Endodermal cell (in vitro differentiated cells): ENCODE measurements at regions not wholly inside any gene's neighbourhood (a gene's known extent, or its start where the extent isn't known, plus 50 kb on each side); places are given as distances from the start of the nearest gene placed in this dataset.

Experiments
- DNase-seq: peaks from one replicate; pipeline ENCODE4 v3.0.0-alpha.2; 2017
- H3K27ac ChIP-seq: 2 replicates; pipeline ENCODE4 v1.5.1; 2013; ENCODE audit warnings: mild to moderate bottlenecking, low read depth, low read length, moderate library complexity
- H3K27me3 ChIP-seq: 2 replicates; pipeline ENCODE4 v1.6.1; 2013; ENCODE audit warnings: mild to moderate bottlenecking, low read length, moderate library complexity; ENCODE audit not compliant: insufficient read depth, control insufficient read depth, poor library complexity, severe bottlenecking
- H3K36me3 ChIP-seq: 2 replicates; pipeline ENCODE4 v1.7.0; 2013; ENCODE audit warnings: mild to moderate bottlenecking, low read length, moderate library complexity; ENCODE audit not compliant: control insufficient read depth, insufficient read depth
- H3K4me1 ChIP-seq: one replicate; pipeline ENCODE4 v1.7.0; 2013; ENCODE audit warnings: low read length; ENCODE audit not compliant: control insufficient read depth, insufficient read depth
- H3K4me3 ChIP-seq: 2 replicates; pipeline ENCODE4 v1.5.1; 2013; ENCODE audit warnings: mild to moderate bottlenecking, low read length, moderate library complexity
- H3K9ac ChIP-seq: 2 replicates; pipeline ENCODE4 v1.6.1; 2013; ENCODE audit warnings: mild to moderate bottlenecking, low read length, moderate library complexity; ENCODE audit not compliant: poor library complexity, severe bottlenecking; ENCODE audit errors: extremely low read depth
- H3K9me3 ChIP-seq: 2 replicates; pipeline ENCODE4 v1.6.1; 2013; ENCODE audit warnings: mild to moderate bottlenecking, low read length, moderate library complexity; ENCODE audit not compliant: control insufficient read depth
- H3K27ac Mint-ChIP-seq: 2 replicates; pipeline ENCODE4 v1.8.0; 2020; ENCODE audit warnings: mixed read lengths
- H3K27me3 Mint-ChIP-seq: 2 replicates; pipeline ENCODE4 v1.8.0; 2021; ENCODE audit warnings: mild to moderate bottlenecking, mixed read lengths; ENCODE audit not compliant: insufficient read depth
- H3K36me3 Mint-ChIP-seq: 2 replicates; pipeline ENCODE4 v1.8.0; 2020; ENCODE audit warnings: low read depth, mixed read lengths
- H3K4me1 Mint-ChIP-seq: 2 replicates; pipeline ENCODE4 v1.8.0; 2020; ENCODE audit warnings: mixed read lengths
- H3K4me3 Mint-ChIP-seq: 2 replicates; pipeline ENCODE4 v1.8.0; 2020; ENCODE audit warnings: mild to moderate bottlenecking, moderate library complexity, mixed read lengths
- H3K9me3 Mint-ChIP-seq: 2 replicates; pipeline ENCODE4 v1.8.0; 2020; ENCODE audit warnings: mild to moderate bottlenecking, mixed read lengths
- WGBS, 2 experiments: methylation state at CpG; one replicate each; pipeline versions ENCODE4 v1.1.5 to v1.1.7; 2013; ENCODE audit warnings: missing lambda C conversion rate in 2 of 2, mixed read lengths in 1 of 2; ENCODE audit not compliant: insufficient coverage in 1 of 2, insufficient read length in 1 of 2; 5-methylcytosine and 5-hydroxymethylcytosine counted together
- TF ChIP-seq, protein P1 (sequence below): fragments of 200-600 bp; sonication (generic); conservative IDR thresholded peaks from 2 replicates; pipeline ENCODE4 v1.5.0; 2021; ENCODE audit warnings: antibody characterized with exemption, mild to moderate bottlenecking

DNA sequence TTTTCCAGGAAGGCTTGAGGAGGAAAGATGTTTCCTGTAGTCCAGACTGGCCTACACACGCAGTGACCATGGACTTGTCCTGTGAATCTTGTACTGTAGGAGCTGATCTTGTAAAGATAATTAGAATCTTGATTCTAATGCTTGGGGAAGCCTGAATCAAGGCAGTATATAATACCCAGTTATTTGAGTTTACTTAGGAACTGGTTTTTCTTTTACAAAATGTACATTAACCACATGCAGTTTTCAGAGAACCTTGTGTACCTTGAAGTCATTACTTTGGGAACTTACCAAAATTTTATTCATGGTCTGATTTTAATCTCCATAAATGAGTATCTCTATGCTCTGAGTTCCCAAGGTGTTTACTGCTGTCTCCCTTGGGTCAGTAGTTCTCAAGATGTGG lies 439.9 kb upstream of the AZI2 start:
- H3K4me1 Mint-ChIP-seq: peaks cover 22% of the 10 kb centered on the region
- Histone ChIP-seq H3K9ac (no peak overlapping the region), H3K4me1 (no peaks in the 10 kb centered on the region), H3K36me3 (no peaks in the 10 kb centered on the region), H3K27ac (no peak overlapping the region), H3K4me3 (no peak overlapping the region), H3K27me3 (peaks cover 88% of the 10 kb centered on the region), H3K9me3 (no peaks in the 10 kb centered on the region)
- H3K36me3 Mint-ChIP-seq: no peaks in the 10 kb centered on the region
- no peaks in the 10 kb centered on the region for H3K9me3 Mint-ChIP-seq
- H3K4me3 Mint-ChIP-seq: no peak overlapping the region
- H3K27me3 Mint-ChIP-seq: peaks cover 65% of the 10 kb centered on the region
- no peak for DNase-seq
- 97 to 100% methylated on average over 1 of the region's 1 CpG for WGBS, 2 experiments
- TF ChIP-seq, protein P1, sequence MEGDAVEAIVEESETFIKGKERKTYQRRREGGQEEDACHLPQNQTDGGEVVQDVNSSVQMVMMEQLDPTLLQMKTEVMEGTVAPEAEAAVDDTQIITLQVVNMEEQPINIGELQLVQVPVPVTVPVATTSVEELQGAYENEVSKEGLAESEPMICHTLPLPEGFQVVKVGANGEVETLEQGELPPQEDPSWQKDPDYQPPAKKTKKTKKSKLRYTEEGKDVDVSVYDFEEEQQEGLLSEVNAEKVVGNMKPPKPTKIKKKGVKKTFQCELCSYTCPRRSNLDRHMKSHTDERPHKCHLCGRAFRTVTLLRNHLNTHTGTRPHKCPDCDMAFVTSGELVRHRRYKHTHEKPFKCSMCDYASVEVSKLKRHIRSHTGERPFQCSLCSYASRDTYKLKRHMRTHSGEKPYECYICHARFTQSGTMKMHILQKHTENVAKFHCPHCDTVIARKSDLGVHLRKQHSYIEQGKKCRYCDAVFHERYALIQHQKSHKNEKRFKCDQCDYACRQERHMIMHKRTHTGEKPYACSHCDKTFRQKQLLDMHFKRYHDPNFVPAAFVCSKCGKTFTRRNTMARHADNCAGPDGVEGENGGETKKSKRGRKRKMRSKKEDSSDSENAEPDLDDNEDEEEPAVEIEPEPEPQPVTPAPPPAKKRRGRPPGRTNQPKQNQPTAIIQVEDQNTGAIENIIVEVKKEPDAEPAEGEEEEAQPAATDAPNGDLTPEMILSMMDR: no peak
- no peak overlapping the region for H3K27ac Mint-ChIP-seq

DNA sequence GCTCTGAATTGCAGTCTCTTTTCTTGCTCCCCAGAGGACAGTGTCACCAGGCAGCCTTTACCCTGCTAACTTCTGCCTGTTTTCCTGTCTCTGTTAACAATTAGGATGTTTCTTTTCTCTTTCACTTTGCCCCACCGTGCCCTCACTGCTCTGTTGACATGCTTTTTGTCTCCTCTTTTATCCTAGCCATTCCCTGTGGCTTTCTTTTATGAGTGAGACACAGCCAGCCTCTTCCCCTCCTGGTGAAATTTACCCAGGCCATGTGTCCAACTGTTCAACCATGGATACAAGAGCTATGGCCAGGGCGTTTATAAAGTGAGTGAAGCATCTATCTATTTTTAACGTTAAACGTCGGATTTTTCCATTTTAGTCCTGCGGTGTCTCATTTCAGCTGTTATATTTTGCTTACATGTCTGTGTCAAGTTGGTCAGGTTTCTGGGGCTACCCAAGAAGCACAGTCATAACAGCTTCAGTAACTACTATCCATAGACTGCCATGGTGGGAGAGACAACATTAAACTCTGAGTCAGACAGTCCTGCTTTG lies 443.2 kb upstream of the AZI2 start:
- Histone ChIP-seq H3K9ac (no peak overlapping the region), H3K36me3 (no peaks in the 10 kb centered on the region), H3K4me1 (no peaks in the 10 kb centered on the region), H3K27ac (peak overlapping the region; percentile 54), H3K9me3 (no peaks in the 10 kb centered on the region), H3K27me3 (peaks cover 86% of the 10 kb centered on the region), H3K4me3 (no peak overlapping the region)
- WGBS, 2 experiments: 65 to 73% methylated on average over 4 to 6 of the region's 6 CpGs
- peaks cover 14% of the 10 kb centered on the region for H3K4me1 Mint-ChIP-seq
- H3K27me3 Mint-ChIP-seq: peaks cover 45% of the 10 kb centered on the region
- H3K27ac Mint-ChIP-seq: no peak overlapping the region
- TF ChIP-seq, protein P1: no peak
- DNase-seq: peak; percentile 52
- H3K9me3 Mint-ChIP-seq: no peaks in the 10 kb centered on the region
- H3K4me3 Mint-ChIP-seq: no peak overlapping the region
- H3K36me3 Mint-ChIP-seq: no peaks in the 10 kb centered on the region

DNA sequence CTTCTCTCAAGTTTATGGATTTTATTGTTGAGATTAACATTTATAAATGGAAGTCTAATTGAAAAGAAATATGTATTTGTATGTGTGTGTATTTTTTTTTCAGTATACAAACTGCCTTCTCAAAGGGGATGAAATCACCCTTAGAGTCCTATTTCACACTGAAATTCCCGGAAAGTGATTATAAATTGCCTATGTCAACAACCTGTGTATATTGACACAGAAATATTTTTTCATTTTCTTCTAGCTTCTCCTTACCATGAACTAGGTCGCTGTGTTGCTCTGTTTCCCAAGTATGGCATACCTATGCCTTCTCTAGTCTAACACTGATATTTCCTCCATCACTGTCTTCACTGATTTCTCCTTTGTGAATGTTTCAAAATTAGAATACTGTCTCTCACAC lies 444.0 kb upstream of the AZI2 start:
- no peak for DNase-seq
- H3K27me3 Mint-ChIP-seq: peaks cover 39% of the 10 kb centered on the region
- TF ChIP-seq, protein P1: no peak
- Histone ChIP-seq H3K27ac (no peak overlapping the region), H3K4me1 (no peaks in the 10 kb centered on the region), H3K9me3 (no peaks in the 10 kb centered on the region), H3K36me3 (no peaks in the 10 kb centered on the region), H3K9ac (no peak overlapping the region), H3K27me3 (peaks cover 78% of the 10 kb centered on the region), H3K4me3 (no peak overlapping the region)
- H3K9me3 Mint-ChIP-seq: no peaks in the 10 kb centered on the region
- H3K4me1 Mint-ChIP-seq: peaks cover 10% of the 10 kb centered on the region
- H3K4me3 Mint-ChIP-seq: no peak overlapping the region
- H3K27ac Mint-ChIP-seq: no peak overlapping the region
- H3K36me3 Mint-ChIP-seq: no peaks in the 10 kb centered on the region
- WGBS, 2 experiments: 97 to 100% methylated on average over 2 of the region's 2 CpGs
